HG03196 (cell line): ENCODE measurements at regions not wholly inside any gene's neighbourhood (a gene's known extent, or its start where the extent isn't known, plus 50 kb on each side); places are given as distances from the start of the nearest gene placed in this dataset.

ENCODE experiments used
- ATAC-seq: cut with Tn5 transposase; IDR thresholded peaks from one replicate; pipeline ENCODE4 v1.9.1; 2021; ENCODE audit not compliant: unreplicated experiment

- no peak for ATAC-seq
Observed at GRCh38 chr4:135605076-135605475, 1403.5 kb upstream of the PABPC4L start.

GRCh38 chr4:135604531-135604930, 1402.9 kb upstream of the PABPC4L start:
- no peak for ATAC-seq

GRCh38 chr4:135601351-135601750, 1399.8 kb upstream of the PABPC4L start:
- no peak for ATAC-seq

GRCh38 chr4:135598151-135598550, 1396.6 kb upstream of the PABPC4L start:
- ATAC-seq, result no peak

- no peak for ATAC-seq
Observed at GRCh38 chr4:135594521-135594920, 1392.9 kb upstream of the PABPC4L start.

GRCh38 chr4:135575041-135575440, 1373.5 kb upstream of the PABPC4L start:
- ATAC-seq, result no peak

- no peak for ATAC-seq
Observed at GRCh38 chr4:135573251-135573650, 1371.7 kb upstream of the PABPC4L start.

GRCh38 chr4:135564090-135564489, 1362.5 kb upstream of the PABPC4L start:
- no peak for ATAC-seq

- ATAC-seq, result no peak
Observed at GRCh38 chr4:135553213-135553612, 1351.6 kb upstream of the PABPC4L start.

GRCh38 chr4:135552131-135552530, 1350.5 kb upstream of the PABPC4L start:
- no peak for ATAC-seq

- ATAC-seq, result no peak
Observed at GRCh38 chr4:135548711-135549110, 1347.1 kb upstream of the PABPC4L start.

- ATAC-seq, result no peak
Observed at GRCh38 chr4:135545616-135546317, 1344.2 kb upstream of the PABPC4L start.

- no peak for ATAC-seq
Observed at GRCh38 chr4:135538698-135539097, 1337.1 kb upstream of the PABPC4L start.

GRCh38 chr4:135533053-135533452, 1331.5 kb upstream of the PABPC4L start:
- no peak for ATAC-seq

GRCh38 chr4:135532132-135532531, 1330.5 kb upstream of the PABPC4L start:
- ATAC-seq, result no peak

GRCh38 chr4:135515295-135515694, 1313.7 kb upstream of the PABPC4L start:
- no peak for ATAC-seq

GRCh38 chr4:135510582-135510981, 1309.0 kb upstream of the PABPC4L start:
- ATAC-seq, result no peak

- no peak for ATAC-seq
Observed at GRCh38 chr4:135508006-135508714, 1306.6 kb upstream of the PABPC4L start.

- no peak for ATAC-seq
Observed at GRCh38 chr4:135497563-135498152, 1296.1 kb upstream of the PABPC4L start.

- ATAC-seq, result no peak
Observed at GRCh38 chr4:135492439-135492838, 1290.8 kb upstream of the PABPC4L start.

GRCh38 chr4:135485371-135485770, 1283.8 kb upstream of the PABPC4L start:
- ATAC-seq, result no peak

GRCh38 chr4:135476272-135476671, 1274.7 kb upstream of the PABPC4L start:
- no peak for ATAC-seq
